Activated CD4-positive, alpha-beta T cell treated with anti-CD3 and anti-CD28 coated beads, Interleukin-2, amount 10 ng/mL, durations not matched to agents 24 days and 14 days (primary cell): ENCODE measurements at regions not wholly inside any gene's neighbourhood (a gene's known extent, or its start where the extent isn't known, plus 50 kb on each side); places are given as distances from the start of the nearest gene placed in this dataset.

ENCODE experiments used
- DNase-seq: peaks from one replicate; pipeline ENCODE4 v3.0.0; 2022
- H3K27ac Mint-ChIP-seq: one replicate; pipeline ENCODE4 v1.8.0; 2022; ENCODE audit warnings: mild to moderate bottlenecking, mixed read lengths
- H3K27me3 Mint-ChIP-seq: one replicate; pipeline ENCODE4 v1.8.0; 2022; ENCODE audit warnings: mixed read lengths
- H3K36me3 Mint-ChIP-seq: one replicate; pipeline ENCODE4 v1.8.0; 2022; ENCODE audit warnings: low read depth, mild to moderate bottlenecking, mixed read lengths
- H3K4me1 Mint-ChIP-seq: one replicate; pipeline ENCODE4 v1.8.0; 2021; ENCODE audit warnings: mixed read lengths
- H3K4me3 Mint-ChIP-seq: one replicate; pipeline ENCODE4 v1.8.0; 2022; ENCODE audit warnings: mild to moderate bottlenecking, moderate library complexity, mixed read lengths
- H3K9me3 Mint-ChIP-seq: one replicate; pipeline ENCODE4 v1.8.0; 2021; ENCODE audit warnings: mixed read lengths
- intact Hi-C: fragments of 100-400 bp; cut with micrococcal nuclease; formaldehyde crosslinking; loops from one replicate; pipeline ENCODE4 v1.15.1; 2023

- H3K4me3 Mint-ChIP-seq: no peak overlapping the region
- intact Hi-C loops: loop anchor here (2.0 kb wide), 1 partner anchor 123 kb away; the partner anchor contains the start of gene SNRK
- peaks cover 21% of the 10 kb centered on the region for H3K9me3 Mint-ChIP-seq
- peak overlapping the region; percentile 91 for H3K27ac Mint-ChIP-seq
- H3K4me1 Mint-ChIP-seq: peaks cover 18% of the 10 kb centered on the region
- no peaks in the 10 kb centered on the region for H3K27me3 Mint-ChIP-seq
- DNase-seq: no peak
- H3K36me3 Mint-ChIP-seq: peaks cover 12% of the 10 kb centered on the region
Measured at GRCh38 chr3:43163895-43164493, 58.1 kb upstream of the POMGNT2 start.

GRCh38 chr3:43162230-43163084 lies 56.6 kb upstream of the POMGNT2 start:
- peaks cover 18% of the 10 kb centered on the region for H3K4me1 Mint-ChIP-seq
- H3K36me3 Mint-ChIP-seq: peaks cover 10% of the 10 kb centered on the region
- peak overlapping the region; percentile 79 for H3K4me3 Mint-ChIP-seq
- intact Hi-C loops: loop anchor here (1.0 to 2.0 kb wide), 3 partner anchors 124 to 341 kb away; partner anchors contain the start of gene SNRK
- peak overlapping the region; percentile 91 for H3K27ac Mint-ChIP-seq
- peaks cover 14% of the 10 kb centered on the region for H3K9me3 Mint-ChIP-seq
- peak; percentile 89 for DNase-seq
- H3K27me3 Mint-ChIP-seq: peaks cover 2% of the 10 kb centered on the region

GRCh38 chr3:43161684-43162229 lies 55.9 kb upstream of the POMGNT2 start:
- Mint-ChIP-seq H3K4me3 (peak overlapping the region; percentile 20), H3K27me3 (peaks cover 4% of the 10 kb centered on the region), H3K4me1 (peaks cover 18% of the 10 kb centered on the region), H3K27ac (peak overlapping the region; percentile 29), H3K36me3 (peaks cover 8% of the 10 kb centered on the region), H3K9me3 (peaks cover 14% of the 10 kb centered on the region)
- intact Hi-C loops: loop anchor here (1.0 to 2.0 kb wide), 3 partner anchors 125 to 342 kb away; partner anchors contain the start of gene SNRK
- DNase-seq: no peak

GRCh38 chr3:43160664-43161063 lies 54.8 kb upstream of the POMGNT2 start:
- H3K27ac Mint-ChIP-seq: no peak overlapping the region
- peaks cover 18% of the 10 kb centered on the region for H3K4me1 Mint-ChIP-seq
- H3K27me3 Mint-ChIP-seq: peaks cover 4% of the 10 kb centered on the region
- no peak for DNase-seq
- peaks cover 10% of the 10 kb centered on the region for H3K9me3 Mint-ChIP-seq
- no peak overlapping the region for H3K4me3 Mint-ChIP-seq
- intact Hi-C loops: no loop called here
- peaks cover 5% of the 10 kb centered on the region for H3K36me3 Mint-ChIP-seq

GRCh38 chr3:43159876-43160255 lies 54.0 kb upstream of the POMGNT2 start:
- no peak for DNase-seq
- peaks cover 3% of the 10 kb centered on the region for H3K36me3 Mint-ChIP-seq
- H3K27me3 Mint-ChIP-seq: peaks cover 4% of the 10 kb centered on the region
- intact Hi-C loops: no loop called here
- no peak overlapping the region for H3K4me3 Mint-ChIP-seq
- H3K4me1 Mint-ChIP-seq: peaks cover 20% of the 10 kb centered on the region
- no peak overlapping the region for H3K27ac Mint-ChIP-seq
- H3K9me3 Mint-ChIP-seq: peaks cover 8% of the 10 kb centered on the region

- no peak for DNase-seq
- Mint-ChIP-seq H3K4me3 (no peak overlapping the region), H3K27ac (no peak overlapping the region), H3K9me3 (peaks cover 2% of the 10 kb centered on the region), H3K27me3 (peaks cover 4% of the 10 kb centered on the region), H3K36me3 (no peaks in the 10 kb centered on the region), H3K4me1 (peaks cover 20% of the 10 kb centered on the region)
- intact Hi-C loops: no loop called here
Measured at GRCh38 chr3:43159131-43159875, 53.4 kb upstream of the POMGNT2 start.

GRCh38 chr3:43156812-43157455 lies 51.1 kb upstream of the POMGNT2 start:
- Mint-ChIP-seq H3K9me3 (no peaks in the 10 kb centered on the region), H3K4me1 (peaks cover 2% of the 10 kb centered on the region), H3K36me3 (no peaks in the 10 kb centered on the region), H3K4me3 (no peak overlapping the region), H3K27me3 (peaks cover 9% of the 10 kb centered on the region), H3K27ac (no peak overlapping the region)
- intact Hi-C loops: no loop called here
- DNase-seq: no peak

GRCh38 chr3:43155464-43156121 lies 49.7 kb upstream of the POMGNT2 start:
- DNase-seq: no peak
- Mint-ChIP-seq H3K4me1 (peaks cover 2% of the 10 kb centered on the region), H3K9me3 (no peaks in the 10 kb centered on the region), H3K27me3 (peaks cover 16% of the 10 kb centered on the region), H3K27ac (no peak overlapping the region), H3K36me3 (no peaks in the 10 kb centered on the region), H3K4me3 (no peak overlapping the region)
- intact Hi-C loops: no loop called here
